A673 (cell line): ENCODE measurements at regions not wholly inside any gene's neighbourhood (a gene's known extent, or its start where the extent isn't known, plus 50 kb on each side); places are given as distances from the start of the nearest gene placed in this dataset.

Source experiments
- BruUV-seq: library from RNA; stranded (reverse); fragments of 400-500 nt; replicated peaks from 2 replicates; lab custom pipeline; 2021; lab: Mats Ljungman, UMichigan
- CTCF ChIA-PET: fragments of 300-600 bp; sonication (Branson Sonifier 250); formaldehyde crosslinking; loops from one replicate; lab custom pipeline; 2022; ENCODE audit warnings: antibody characterized with exemption; lab: Charles Lee
- POLR2A ChIA-PET: fragments of 300-600 bp; sonication (Branson Sonifier 250); formaldehyde crosslinking; loops from one replicate; lab custom pipeline; 2022; ENCODE audit warnings: antibody characterized with exemption; ENCODE audit not compliant: low non-redundant PET; lab: Charles Lee
- DNase-seq: peaks from one replicate; pipeline ENCODE4 v3.0.0-alpha.2; 2015; ENCODE audit warnings: low spot score
- H3K27ac ChIP-seq: fragments of 200-600 bp; sonication (generic); 2 replicates; pipeline ENCODE4 v1.5.1; 2016; ENCODE audit warnings: mixed run types, low read depth, mild to moderate bottlenecking, mixed read lengths, antibody characterized with exemption, low read length; ENCODE audit not compliant: poor library complexity, severe bottlenecking
- H3K27me3 ChIP-seq: fragments of 200-600 bp; sonication (generic); replicated peaks from 2 replicates; pipeline ENCODE4 v1.6.1; 2017; ENCODE audit warnings: mixed run types, low read depth, mild to moderate bottlenecking, mixed read lengths, antibody characterized with exemption, low read length; ENCODE audit not compliant: insufficient read depth, poor library complexity
- H3K36me3 ChIP-seq: fragments of 200-600 bp; sonication (generic); 2 replicates; pipeline ENCODE4 v1.6.1; 2016; ENCODE audit warnings: mixed run types, mild to moderate bottlenecking, mixed read lengths, antibody characterized with exemption, low read length; ENCODE audit not compliant: insufficient read depth, poor library complexity, severe bottlenecking
- H3K4me1 ChIP-seq: fragments of 200-600 bp; sonication (generic); 2 replicates; pipeline ENCODE4 v1.6.1; 2017; ENCODE audit warnings: mixed run types, mild to moderate bottlenecking, mixed read lengths, antibody characterized with exemption, low read length; ENCODE audit not compliant: insufficient read depth, poor library complexity, severe bottlenecking
- H3K4me3 ChIP-seq: fragments of 200-600 bp; sonication (generic); 2 replicates; pipeline ENCODE4 v1.5.1; 2016; ENCODE audit warnings: low read depth, mixed run types, mild to moderate bottlenecking, mixed read lengths, low read length; ENCODE audit not compliant: poor library complexity, severe bottlenecking
- H3K9me3 ChIP-seq: fragments of 200-600 bp; sonication (generic); 2 replicates; pipeline ENCODE4 v1.6.1; 2016; ENCODE audit warnings: mixed run types, low read depth, mild to moderate bottlenecking, mixed read lengths, antibody characterized with exemption, low read length; ENCODE audit not compliant: poor library complexity, severe bottlenecking
- CTCF ChIP-seq: fragments of 300-800, 200-600 bp; sonication (generic); conservative IDR thresholded peaks from 2 replicates; pipeline ENCODE4 v1.5.1; 2017; ENCODE audit warnings: low read depth, mild to moderate bottlenecking, antibody characterized with exemption, low read length, moderate library complexity, mixed read lengths
- EZH2 ChIP-seq: fragments of 200-600 bp; sonication (generic); IDR thresholded peaks from 2 replicates; pipeline ENCODE4 v1.6.1; 2017; ENCODE audit warnings: borderline replicate concordance, low read depth, mild to moderate bottlenecking, mixed read lengths, antibody characterized with exemption, low read length; ENCODE audit not compliant: poor library complexity, severe bottlenecking
- intact Hi-C: fragments of 100-400 bp; cut with micrococcal nuclease; formaldehyde crosslinking; loops from one replicate; pipeline ENCODE4 v1.10.0; 2022; ENCODE audit not compliant: unreplicated experiment

- no peak for TF ChIP-seq EZH2
- peaks cover 3% of the 10 kb centered on the region for H3K4me1 ChIP-seq
- no peaks in the 10 kb centered on the region for H3K36me3 ChIP-seq
- CTCF ChIA-PET: no interaction called here
- no peak for DNase-seq
- no peak overlapping the region for H3K27ac ChIP-seq
- H3K4me3 ChIP-seq: no peak overlapping the region
- POLR2A ChIA-PET: no interaction called here
- intact Hi-C loops: no loop called here
- no peaks in the 10 kb centered on the region for H3K9me3 ChIP-seq
- H3K27me3 ChIP-seq: no peaks in the 10 kb centered on the region
- BruUV-seq: no TSS peak
These were observed 65.0 kb downstream of the RPL37A start for GRCh38 chr2:216563646-216564045.

GRCh38 chr2:216564611-216565010, 66.0 kb downstream of the RPL37A start:
- Histone ChIP-seq H3K27ac (no peak overlapping the region), H3K9me3 (no peaks in the 10 kb centered on the region), H3K36me3 (no peaks in the 10 kb centered on the region), H3K27me3 (no peaks in the 10 kb centered on the region), H3K4me1 (peaks cover 8% of the 10 kb centered on the region), H3K4me3 (no peak overlapping the region)
- no TSS peak for BruUV-seq
- CTCF ChIA-PET: no interaction called here
- POLR2A ChIA-PET: no interaction called here
- intact Hi-C loops: no loop called here
- TF ChIP-seq CTCF (no peak), EZH2 (no peak)
- no peak for DNase-seq

- Histone ChIP-seq H3K27ac (no peak overlapping the region), H3K9me3 (no peaks in the 10 kb centered on the region), H3K36me3 (no peaks in the 10 kb centered on the region), H3K4me1 (peaks cover 8% of the 10 kb centered on the region), H3K27me3 (no peaks in the 10 kb centered on the region), H3K4me3 (no peak overlapping the region)
- POLR2A ChIA-PET: no interaction called here
- TF ChIP-seq EZH2: no peak
- no peak for TF ChIP-seq CTCF
- no peak for DNase-seq
- CTCF ChIA-PET: no interaction called here
- intact Hi-C loops: no loop called here
- no TSS peak for BruUV-seq
These were observed 67.3 kb upstream of the IGFBP2 start for GRCh38 chr2:216565956-216566355.

GRCh38 chr2:216568576-216568975, 64.6 kb upstream of the IGFBP2 start:
- H3K4me1 ChIP-seq: peaks cover 8% of the 10 kb centered on the region
- ChIA-PET POLR2A (no interaction called here), CTCF (no interaction called here)
- BruUV-seq: no TSS peak
- TF ChIP-seq CTCF (no peak), EZH2 (no peak)
- no peaks in the 10 kb centered on the region for H3K27me3 ChIP-seq
- no peaks in the 10 kb centered on the region for H3K9me3 ChIP-seq
- no peak overlapping the region for H3K27ac ChIP-seq
- H3K4me3 ChIP-seq: no peak overlapping the region
- H3K36me3 ChIP-seq: no peaks in the 10 kb centered on the region
- intact Hi-C loops: no loop called here
- DNase-seq: no peak
